Spleen (tissue), 7 donors: ENCODE measurements at regions not wholly inside any gene's neighbourhood (a gene's known extent, or its start where the extent isn't known, plus 50 kb on each side); places are given as distances from the start of the nearest gene placed in this dataset.
"Not testable (repeated sequence)": the region's sequence is repeated elsewhere in the genome, so short reads cannot be mapped to it uniquely, and the experiment has no call there.

Experiments
- CTCF ChIP-seq, 11 experiments: fragments of 200-600 bp in 7 of 11; fragments of 450-650 bp in 4 of 11; sonication (generic) in 4 of 11; IDR thresholded peaks in 8 of 11; conservative IDR thresholded peaks in 3 of 11; 1 replicate in 7 of 11; 2 replicates in 4 of 11; pipeline versions ENCODE4 v1.4.0 to v1.8.0; 2016 to 2021; ENCODE audit warnings: antibody characterized with exemption in 11 of 11, inconsistent platforms in 4 of 11, mild to moderate bottlenecking in 1 of 11
- POLR2A ChIP-seq, 3 donors: fragments of 450-650 bp; IDR thresholded peaks; one replicate each; pipeline ENCODE4 v1.5.1; 2017; ENCODE audit warnings: antibody characterized with exemption in 3 of 3, mild to moderate bottlenecking in 1 of 3
- donor health status: DM: no; HTN: no; CAD: no; lungs with moderate emphysema.
- donor health status: DM: no; HTN: no; CAD: no.
- donor health status: DM: no; HTN: no; CAD: no.

GRCh38 chr9:40222617-40223200, 867.2 kb downstream of the SPATA31A1 start:
- not testable (repeated sequence) for TF ChIP-seq POLR2A (IDR thresholded peaks at IDR 0.05)
- peak in 4 of 11 experiments; percentile 22 to 33 (median 26) for TF ChIP-seq CTCF (IDR thresholded peaks at IDR 0.05 in 8 of 11, conservative IDR thresholded peaks at IDR 0.05 in 3 of 11)
